ENCODE measurements at regions not wholly inside any gene's neighbourhood (a gene's known extent, or its start where the extent isn't known, plus 50 kb on each side); places are given as distances from the start of the nearest gene placed in this dataset.

GRCh38 chrX:68941385-68941952 lies 112.6 kb downstream of the EFNB1 start:
- WGBS, 2 experiments (ENCODE audit: extremely low coverage in 2 of 2, insufficient read length in 1 of 2), result 75% methylated on average over 1 of the region's 4 CpGs; no CpG with 5 or more reads in 1 of the 2 experiments
- dilution Hi-C loops (cut with HindIII; ENCODE audit: low sequenced_read_pairs, unreplicated experiment), result no loop called here
- no peak for TF ChIP-seq POLR2A (IDR thresholded peaks at IDR 0.05; ENCODE audit: low read depth, low read length)
- no peak for TF ChIP-seq RAD21 (IDR thresholded peaks at IDR 0.05; ENCODE audit: low read length)
- no peak for TF ChIP-seq ELK1 (IDR thresholded peaks at IDR 0.05; ENCODE audit: borderline replicate concordance, low read depth, low read length)
- no peak for TF ChIP-seq RCOR1 (IDR thresholded peaks at IDR 0.05; ENCODE audit: insufficient replicate concordance, low read length)
- TF ChIP-seq BHLHE40 (IDR thresholded peaks at IDR 0.05; ENCODE audit: low read depth, low read length), result no peak
- TF ChIP-seq, protein P1, sequence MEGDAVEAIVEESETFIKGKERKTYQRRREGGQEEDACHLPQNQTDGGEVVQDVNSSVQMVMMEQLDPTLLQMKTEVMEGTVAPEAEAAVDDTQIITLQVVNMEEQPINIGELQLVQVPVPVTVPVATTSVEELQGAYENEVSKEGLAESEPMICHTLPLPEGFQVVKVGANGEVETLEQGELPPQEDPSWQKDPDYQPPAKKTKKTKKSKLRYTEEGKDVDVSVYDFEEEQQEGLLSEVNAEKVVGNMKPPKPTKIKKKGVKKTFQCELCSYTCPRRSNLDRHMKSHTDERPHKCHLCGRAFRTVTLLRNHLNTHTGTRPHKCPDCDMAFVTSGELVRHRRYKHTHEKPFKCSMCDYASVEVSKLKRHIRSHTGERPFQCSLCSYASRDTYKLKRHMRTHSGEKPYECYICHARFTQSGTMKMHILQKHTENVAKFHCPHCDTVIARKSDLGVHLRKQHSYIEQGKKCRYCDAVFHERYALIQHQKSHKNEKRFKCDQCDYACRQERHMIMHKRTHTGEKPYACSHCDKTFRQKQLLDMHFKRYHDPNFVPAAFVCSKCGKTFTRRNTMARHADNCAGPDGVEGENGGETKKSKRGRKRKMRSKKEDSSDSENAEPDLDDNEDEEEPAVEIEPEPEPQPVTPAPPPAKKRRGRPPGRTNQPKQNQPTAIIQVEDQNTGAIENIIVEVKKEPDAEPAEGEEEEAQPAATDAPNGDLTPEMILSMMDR (conservative IDR thresholded peaks at IDR 0.05; ENCODE audit: low read depth, low read length), result no peak
- no peak for TF ChIP-seq SMC3 (IDR thresholded peaks at IDR 0.05; ENCODE audit: low read depth, low read length)
- no peak for TF ChIP-seq NFE2L2 (IDR thresholded peaks at IDR 0.05; ENCODE audit: low read depth, low read length)
- TF ChIP-seq USF2 (IDR thresholded peaks at IDR 0.05; ENCODE audit: low read depth, low read length), result no peak
- ChIA-PET CTCF (no interaction called here), POLR2A (ENCODE audit: unreplicated experiment) (no interaction called here)
- no peak overlapping the region for H2AK9ac ChIP-seq (replicated peaks; ENCODE audit: low read depth, low read length, poor library complexity)
- peaks cover 3% of the 10 kb centered on the region; the same call in 1 of the 2 replicates for H3K4me1 ChIP-seq (ENCODE audit: control insufficient read depth, insufficient read depth, low read length)
- H2BK5ac ChIP-seq (ENCODE audit: low read depth, low read length, poor library complexity, severe bottlenecking), result no peak overlapping the region
- H3K4ac ChIP-seq (ENCODE audit: low read depth, low read length), result no peak overlapping the region
- no peak overlapping the region for H3K14ac ChIP-seq (replicated peaks; ENCODE audit: low read depth, low read length)
- H3K4me2 ChIP-seq (ENCODE audit: low read depth, low read length), result no peak overlapping the region
- no peak overlapping the region for H4K91ac ChIP-seq (ENCODE audit: insufficient read depth, low read depth, low read length)
- H2AK5ac ChIP-seq (ENCODE audit: low read depth, low read length), result no peak overlapping the region
- DNase-seq (peak; percentile 15), ATAC-seq (ENCODE audit: low read depth) (no peak)
- H3K56ac ChIP-seq (ENCODE audit: extremely low read depth, insufficient read depth, low read length), result no peak overlapping the region
- in situ Hi-C loops (cut with MboI; ENCODE audit: low sequenced_read_pairs), result no loop called here
- no peak overlapping the region for H4K8ac ChIP-seq (ENCODE audit: low read depth in 2 of 2, low read length in 2 of 2)
- H3K9ac ChIP-seq (ENCODE audit: low read depth, low read length), result no peak overlapping the region
- no peak overlapping the region for H2BK20ac ChIP-seq (ENCODE audit: low read depth, low read length)
- H4K20me1 ChIP-seq (ENCODE audit: insufficient read depth, low read length), result no peaks in the 10 kb centered on the region
- H2BK120ac ChIP-seq (ENCODE audit: low read depth, low read length), result no peak overlapping the region
- H3K9me3 ChIP-seq (ENCODE audit: control insufficient read depth, insufficient read depth, low read length), result no peaks in the 10 kb centered on the region
- intact Hi-C loops (cut with micrococcal nuclease), result no loop called here
- no peak overlapping the region for H3K27ac ChIP-seq (ENCODE audit: insufficient read depth, low read length)
- H3K4me3 ChIP-seq (ENCODE audit: insufficient read depth, low read depth, low read length), result no peak overlapping the region
- H3K18ac ChIP-seq (ENCODE audit: low read depth, low read length), result no peak overlapping the region
- H2AFZ ChIP-seq (replicated peaks; ENCODE audit: low read length, poor library complexity), result no peak overlapping the region
- H3K9me1 ChIP-seq (ENCODE audit: insufficient read depth, low read length), result peaks cover 10% of the 10 kb centered on the region; the same call in 1 of the 2 replicates
- no peak overlapping the region for H2BK15ac ChIP-seq (ENCODE audit: low read depth, low read length)
- no peak overlapping the region for H3K23ac ChIP-seq (ENCODE audit: low read depth, low read length)
- H3K27me3 ChIP-seq (ENCODE audit: control insufficient read depth, insufficient read depth, low read length), result no peaks in the 10 kb centered on the region; the same call in 1 of the 2 replicates
- no peaks in the 10 kb centered on the region for H3K36me3 ChIP-seq (ENCODE audit: control insufficient read depth, insufficient read depth, low read length)
- no TSS peak for BruUV-seq (replicated peaks)
- no peak overlapping the region for H4K5ac ChIP-seq (ENCODE audit: low read depth, low read length)
- no peaks in the 10 kb centered on the region for H3K79me1 ChIP-seq (ENCODE audit: low read depth in 1 of 2, low read length in 2 of 2)

All from IMR-90 (cell line).